ENCODE measurements at regions not wholly inside any gene's neighbourhood (a gene's known extent, or its start where the extent isn't known, plus 50 kb on each side); places are given as distances from the start of the nearest gene placed in this dataset.

- no peaks in the 10 kb centered on the region for H3K36me3 Mint-ChIP-seq (ENCODE audit: insufficient read depth in 1 of 3, low read depth in 3 of 3)
- Histone ChIP-seq H3K9ac (ENCODE audit: extremely low read depth, insufficient read length, low read length) (no peak overlapping the region), H2AK5ac (ENCODE audit: insufficient read length, low read length) (no peak overlapping the region), H3K9me3 (ENCODE audit: control insufficient read depth, low read depth, low read length) (no peaks in the 10 kb centered on the region), H3K14ac (ENCODE audit: insufficient read depth, low read length) (no peak overlapping the region), H4K8ac (replicated peaks; ENCODE audit: insufficient read length, low read depth, low read length) (no peak overlapping the region), H3K27me3 (ENCODE audit: insufficient read depth, low read length) (no peaks in the 10 kb centered on the region), H3K56ac (ENCODE audit: insufficient read length, low read depth, low read length) (no peak overlapping the region), H3K4me1 (ENCODE audit: insufficient read depth, low read length) (no peaks in the 10 kb centered on the region; the same call in 1 of the 2 replicates), H2BK120ac (ENCODE audit: low read depth, low read length, poor library complexity, severe bottlenecking) (no peak overlapping the region), H3T11ph (ENCODE audit: low read length) (no peak overlapping the region), H3K23me2 (ENCODE audit: insufficient read length, low read depth, low read length, poor library complexity, severe bottlenecking) (no peaks in the 10 kb centered on the region), H3K79me1 (ENCODE audit: insufficient read depth, low read depth, low read length, poor library complexity, severe bottlenecking) (no peaks in the 10 kb centered on the region), H4K5ac (ENCODE audit: insufficient read length, low read depth, low read length) (no peak overlapping the region), H3K18ac (ENCODE audit: insufficient read length, low read depth, low read length) (no peak overlapping the region), H3K79me2 (ENCODE audit: insufficient read depth, low read length) (no peaks in the 10 kb centered on the region), H4K91ac (ENCODE audit: insufficient read length, low read depth, low read length) (no peak overlapping the region), H3K4me2 (ENCODE audit: insufficient read depth, insufficient read length, low read length) (no peak overlapping the region), H3K27ac (ENCODE audit: insufficient read length, low read depth, low read length) (no peak overlapping the region), H2BK12ac (ENCODE audit: insufficient read length, low read depth, low read length) (no peak overlapping the region), H2BK15ac (ENCODE audit: low read depth, low read length) (no peak overlapping the region), H2AFZ (ENCODE audit: low read length) (no peak overlapping the region), H2BK20ac (ENCODE audit: low read depth, low read length, poor library complexity, severe bottlenecking) (no peak overlapping the region), H3K23ac (ENCODE audit: insufficient read length, low read depth, low read length) (no peak overlapping the region), H4K20me1 (ENCODE audit: control insufficient read depth, insufficient read depth, insufficient read length) (no peaks in the 10 kb centered on the region), H3K4ac (ENCODE audit: low read depth, low read length) (no peak overlapping the region), H2BK5ac (ENCODE audit: insufficient read length, low read length) (no peak overlapping the region)
- TF ChIP-seq CTCF (conservative IDR thresholded peaks at IDR 0.05), result no peak
- no peaks in the 10 kb centered on the region for H3K9me3 Mint-ChIP-seq
- H3K4me1 Mint-ChIP-seq, result peaks cover 49% of the 10 kb centered on the region in 2 experiments
- DNase-seq, result no peak
- no CpG with 5 or more reads among the region's 4 CpGs for WGBS (ENCODE audit: extremely low coverage, insufficient read length, low lambda C conversion rate)
- H3K27me3 Mint-ChIP-seq (ENCODE audit: low read depth), result peaks cover 23% of the 10 kb centered on the region
- H3K27ac Mint-ChIP-seq, result no peak overlapping the region
- H3K4me3 Mint-ChIP-seq, result no peak overlapping the region
Observed at GRCh38 chr12:42982828-42983227, 393.3 kb upstream of the PRICKLE1 start.
